DOHH2 (cell line): ENCODE measurements at regions not wholly inside any gene's neighbourhood (a gene's known extent, or its start where the extent isn't known, plus 50 kb on each side); places are given as distances from the start of the nearest gene placed in this dataset.

Experiments
- CTCF ChIP-seq: fragments of 200-600 bp; sonication (generic); IDR thresholded peaks from one replicate; pipeline ENCODE4 v1.5.1; 2014; ENCODE audit warnings: antibody characterized with exemption, mild to moderate bottlenecking, low read depth, low read length; ENCODE audit not compliant: poor library complexity, severe bottlenecking
- EZH2phosphoT487 ChIP-seq: fragments of 200-600 bp; sonication (generic); IDR thresholded peaks from 2 replicates; pipeline ENCODE4 v1.6.1; 2017; ENCODE audit warnings: borderline replicate concordance, mild to moderate bottlenecking, antibody characterized with exemption, low read length, moderate library complexity, mixed read lengths

GRCh38 chr2:47266939-47267710 lies 90.8 kb upstream of the CALM2 start:
- TF ChIP-seq CTCF, result no peak
- TF ChIP-seq EZH2phosphoT487, result no peak
